CD4-positive, alpha-beta T cell treated with Interleukin-21 for 1 hour (primary cell): ENCODE measurements at regions not wholly inside any gene's neighbourhood (a gene's known extent, or its start where the extent isn't known, plus 50 kb on each side); places are given as distances from the start of the nearest gene placed in this dataset.
"Not testable (repeated sequence)": the region's sequence is repeated elsewhere in the genome, so short reads cannot be mapped to it uniquely, and the experiment has no call there.

ENCODE experiments used
- DNase-seq: peaks from one replicate; pipeline ENCODE4 v3.0.0-alpha.2; 2020

- no peak for DNase-seq
These were observed 703.9 kb upstream of the ANO3 start for GRCh38 chr11:25628030-25628429.

GRCh38 chr11:25633230-25633629 lies 698.7 kb upstream of the ANO3 start:
- DNase-seq: no peak

GRCh38 chr11:25649220-25649619 lies 682.7 kb upstream of the ANO3 start:
- DNase-seq: not testable (repeated sequence)

GRCh38 chr11:25650319-25650718 lies 681.6 kb upstream of the ANO3 start:
- no peak for DNase-seq

GRCh38 chr11:25655636-25656035 lies 676.3 kb upstream of the ANO3 start:
- no peak for DNase-seq

- DNase-seq: no peak
These were observed 673.0 kb upstream of the ANO3 start for GRCh38 chr11:25658916-25659315.

GRCh38 chr11:25659706-25660105 lies 672.2 kb upstream of the ANO3 start:
- no peak for DNase-seq

GRCh38 chr11:25667871-25668270 lies 664.1 kb upstream of the ANO3 start:
- no peak for DNase-seq

- DNase-seq: no peak
These were observed 640.0 kb upstream of the ANO3 start for GRCh38 chr11:25691959-25692358.

- DNase-seq: no peak
These were observed 629.5 kb upstream of the ANO3 start for GRCh38 chr11:25702417-25702816.

GRCh38 chr11:25710975-25711374 lies 621.0 kb upstream of the ANO3 start:
- DNase-seq: no peak

GRCh38 chr11:25727944-25728343 lies 604.0 kb upstream of the ANO3 start:
- no peak for DNase-seq

GRCh38 chr11:25730230-25730629 lies 601.7 kb upstream of the ANO3 start:
- DNase-seq: no peak

- no peak for DNase-seq
These were observed 598.2 kb upstream of the ANO3 start for GRCh38 chr11:25733777-25734176.

GRCh38 chr11:25734591-25735211 lies 597.2 kb upstream of the ANO3 start:
- DNase-seq: no peak

- DNase-seq: no peak
These were observed 594.8 kb upstream of the ANO3 start for GRCh38 chr11:25737071-25737675.

GRCh38 chr11:25741886-25742285 lies 590.0 kb upstream of the ANO3 start:
- no peak for DNase-seq

GRCh38 chr11:25742800-25743199 lies 589.1 kb upstream of the ANO3 start:
- no peak for DNase-seq

GRCh38 chr11:25755381-25755780 lies 576.5 kb upstream of the ANO3 start:
- no peak for DNase-seq

GRCh38 chr11:25755918-25756584 lies 575.9 kb upstream of the ANO3 start:
- DNase-seq: no peak

GRCh38 chr11:25758145-25758661 lies 573.7 kb upstream of the ANO3 start:
- DNase-seq: no peak

GRCh38 chr11:25766332-25767015 lies 565.5 kb upstream of the ANO3 start:
- DNase-seq: no peak

GRCh38 chr11:25769287-25769686 lies 562.6 kb upstream of the ANO3 start:
- no peak for DNase-seq

- DNase-seq: no peak
These were observed 560.3 kb upstream of the ANO3 start for GRCh38 chr11:25771605-25772004.
